ENCODE measurements at regions not wholly inside any gene's neighbourhood (a gene's known extent, or its start where the extent isn't known, plus 50 kb on each side); places are given as distances from the start of the nearest gene placed in this dataset.

DNA sequence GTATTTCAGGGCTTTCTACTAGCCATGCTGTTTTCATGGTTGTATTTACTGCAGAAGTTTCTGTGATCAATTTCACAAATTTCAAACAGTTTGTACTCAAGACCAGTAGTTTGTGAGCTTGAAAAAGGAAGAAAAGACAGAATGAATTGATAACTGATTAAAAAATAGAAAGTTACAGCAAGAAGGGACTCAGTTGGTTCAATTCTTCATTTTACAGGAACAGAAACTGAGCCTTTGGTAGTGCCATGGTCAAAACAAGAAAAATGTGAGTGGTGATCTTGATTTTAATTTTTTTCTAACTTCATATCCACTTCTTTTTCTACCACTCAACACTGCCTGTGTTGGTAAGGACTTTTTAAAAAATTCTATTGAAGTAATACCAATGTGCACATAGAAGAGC is 206.6 kb upstream of the NREP start:
- TF ChIP-seq CTCF (IDR thresholded peaks at IDR 0.05; ENCODE audit: insufficient read depth, low read length) = no peak
- no peak for TF ChIP-seq REST (IDR thresholded peaks at IDR 0.05; ENCODE audit: insufficient replicate concordance, low read depth)
